Activated CD4-positive, alpha-beta T cell treated with anti-CD3 and anti-CD28 coated beads for 36 hours (primary cell): ENCODE measurements at regions not wholly inside any gene's neighbourhood (a gene's known extent, or its start where the extent isn't known, plus 50 kb on each side); places are given as distances from the start of the nearest gene placed in this dataset.

ENCODE experiments used
- ATAC-seq: fragments of 200-7000 bp; cut with Tn5 transposase; one replicate; pipeline ENCODE4 v1.10.0; 2021; ENCODE audit warnings: mild to moderate bottlenecking, moderate library complexity
- CTCF ChIA-PET: fragments of 350-600 bp; sonication (Branson Sonifier 250); formaldehyde crosslinking; loops from one replicate; lab custom pipeline; 2021; ENCODE audit warnings: antibody characterized with exemption; lab: Charles Lee
- POLR2A ChIA-PET: fragments of 350-600 bp; sonication (Branson Sonifier 250); formaldehyde crosslinking; loops from one replicate; lab custom pipeline; 2021; ENCODE audit warnings: antibody characterized with exemption, inconsistent platforms; lab: Charles Lee
- DNase-seq: peaks from one replicate; pipeline ENCODE4 v3.0.0-alpha.2; 2020
- H3K27ac Mint-ChIP-seq: one replicate; pipeline ENCODE4 v1.8.0; 2021; ENCODE audit warnings: mixed read lengths
- H3K27me3 Mint-ChIP-seq: one replicate; pipeline ENCODE4 v1.8.0; 2021; ENCODE audit warnings: mixed read lengths
- H3K36me3 Mint-ChIP-seq: one replicate; pipeline ENCODE4 v1.8.0; 2021; ENCODE audit warnings: low read depth, mixed read lengths
- H3K4me1 Mint-ChIP-seq: one replicate; pipeline ENCODE4 v1.8.0; 2021; ENCODE audit warnings: mixed read lengths
- H3K4me3 Mint-ChIP-seq: one replicate; pipeline ENCODE4 v1.8.0; 2021; ENCODE audit warnings: mild to moderate bottlenecking, moderate library complexity, mixed read lengths
- H3K9me3 Mint-ChIP-seq: one replicate; pipeline ENCODE4 v1.8.0; 2021; ENCODE audit warnings: low read depth, mixed read lengths
- intact Hi-C, 2 experiments: fragments of 100-400 bp; cut with DNase I in 1 of 2; cut with micrococcal nuclease in 1 of 2; formaldehyde crosslinking; loops; one replicate each; pipeline versions ENCODE4 v1.14.2 to v1.15.1; 2022 to 2024; cut with DNase I, micrococcal nuclease

GRCh38 chr3:124269619-124270018 is 277.7 kb upstream of the ROPN1 start:
- Mint-ChIP-seq H3K36me3 (no peaks in the 10 kb centered on the region), H3K4me3 (no peak overlapping the region), H3K9me3 (no peaks in the 10 kb centered on the region), H3K27me3 (peaks cover 8% of the 10 kb centered on the region), H3K27ac (no peak overlapping the region), H3K4me1 (no peaks in the 10 kb centered on the region)
- intact Hi-C loops, result no loop called here
- DNase-seq, result no peak
- ATAC-seq, result no peak
- ChIA-PET POLR2A (no interaction called here), CTCF (no interaction called here)

- Mint-ChIP-seq H3K27ac (no peak overlapping the region), H3K36me3 (no peaks in the 10 kb centered on the region), H3K27me3 (peaks cover 9% of the 10 kb centered on the region), H3K4me3 (no peak overlapping the region), H3K4me1 (no peaks in the 10 kb centered on the region), H3K9me3 (no peaks in the 10 kb centered on the region)
- CTCF ChIA-PET, result no interaction called here
- intact Hi-C loops, result no loop called here
- ATAC-seq, result no peak
- no peak for DNase-seq
- POLR2A ChIA-PET, result no interaction called here
Observed at GRCh38 chr3:124272605-124273151, 280.8 kb upstream of the ROPN1 start.

GRCh38 chr3:124273651-124274050 is 281.7 kb upstream of the ROPN1 start:
- no peak overlapping the region for H3K27ac Mint-ChIP-seq
- DNase-seq (no peak), ATAC-seq (no peak)
- ChIA-PET POLR2A (no interaction called here), CTCF (no interaction called here)
- H3K27me3 Mint-ChIP-seq, result peaks cover 12% of the 10 kb centered on the region
- no peak overlapping the region for H3K4me3 Mint-ChIP-seq
- intact Hi-C loops, result no loop called here
- H3K36me3 Mint-ChIP-seq, result no peaks in the 10 kb centered on the region
- no peaks in the 10 kb centered on the region for H3K9me3 Mint-ChIP-seq
- no peaks in the 10 kb centered on the region for H3K4me1 Mint-ChIP-seq

- H3K4me3 Mint-ChIP-seq, result no peak overlapping the region
- H3K27me3 Mint-ChIP-seq, result peaks cover 12% of the 10 kb centered on the region
Observed at GRCh38 chr3:124274051-124274450, 282.1 kb upstream of the ROPN1 start.

GRCh38 chr3:124275412-124275811 is 283.5 kb upstream of the ROPN1 start:
- H3K4me1 Mint-ChIP-seq, result no peaks in the 10 kb centered on the region
- no peak for DNase-seq
- ChIA-PET POLR2A (no interaction called here), CTCF (interaction anchor here (0.5 kb wide), 1 partner anchor 12 kb away, joined by 3 read pairs; no protein-coding TSS in a partner anchor)
- no peak overlapping the region for H3K4me3 Mint-ChIP-seq
- H3K27me3 Mint-ChIP-seq, result peaks cover 15% of the 10 kb centered on the region
- intact Hi-C loops, result no loop called here
- no peak overlapping the region for H3K27ac Mint-ChIP-seq
- no peaks in the 10 kb centered on the region for H3K9me3 Mint-ChIP-seq
- ATAC-seq, result no peak
- no peaks in the 10 kb centered on the region for H3K36me3 Mint-ChIP-seq

More at GRCh38 chr3:124274051-124274450, 282.1 kb upstream of the ROPN1 start:
- intact Hi-C loops, result no loop called here
- Mint-ChIP-seq H3K36me3 (no peaks in the 10 kb centered on the region), H3K9me3 (no peaks in the 10 kb centered on the region), H3K27ac (no peak overlapping the region), H3K4me1 (no peaks in the 10 kb centered on the region)
- DNase-seq, result no peak
- ChIA-PET POLR2A (no interaction called here), CTCF (no interaction called here)
- no peak for ATAC-seq

GRCh38 chr3:124276133-124276532 is 284.2 kb upstream of the ROPN1 start:
- POLR2A ChIA-PET, result no interaction called here
- Mint-ChIP-seq H3K4me1 (no peaks in the 10 kb centered on the region), H3K27me3 (peaks cover 15% of the 10 kb centered on the region), H3K36me3 (no peaks in the 10 kb centered on the region), H3K9me3 (no peaks in the 10 kb centered on the region), H3K4me3 (no peak overlapping the region), H3K27ac (no peak overlapping the region)
- intact Hi-C loops, result no loop called here
- no peak for DNase-seq
- ATAC-seq, result no peak
- CTCF ChIA-PET, result no interaction called here

- Mint-ChIP-seq H3K9me3 (no peaks in the 10 kb centered on the region), H3K27ac (no peak overlapping the region), H3K4me3 (no peak overlapping the region), H3K36me3 (no peaks in the 10 kb centered on the region), H3K4me1 (no peaks in the 10 kb centered on the region), H3K27me3 (peaks cover 13% of the 10 kb centered on the region)
- ATAC-seq, result no peak
- ChIA-PET CTCF (interaction anchor here (0.6 kb wide), 1 partner anchor 115 kb away, joined by 3 read pairs; no protein-coding TSS in a partner anchor), POLR2A (no interaction called here)
- no peak for DNase-seq
- intact Hi-C loops, result no loop called here
Observed at GRCh38 chr3:124276539-124277143, 284.7 kb upstream of the ROPN1 start.

GRCh38 chr3:124277144-124277890 is 285.4 kb upstream of the ROPN1 start:
- Mint-ChIP-seq H3K36me3 (no peaks in the 10 kb centered on the region), H3K4me1 (no peaks in the 10 kb centered on the region), H3K9me3 (no peaks in the 10 kb centered on the region), H3K27me3 (peaks cover 9% of the 10 kb centered on the region), H3K4me3 (no peak overlapping the region), H3K27ac (no peak overlapping the region)
- no peak for DNase-seq
- intact Hi-C loops, result no loop called here
- CTCF ChIA-PET, result interaction anchor here (0.6 kb wide), 1 partner anchor 116 kb away, joined by 3 read pairs; no protein-coding TSS in a partner anchor
- POLR2A ChIA-PET, result interaction anchor here (0.5 kb wide), 1 partner anchor 705 kb away, joined by 3 read pairs; no protein-coding TSS in a partner anchor
- no peak for ATAC-seq

- ATAC-seq, result no peak
- H3K9me3 Mint-ChIP-seq, result no peaks in the 10 kb centered on the region
- ChIA-PET CTCF (no interaction called here), POLR2A (no interaction called here)
- no peak overlapping the region for H3K4me3 Mint-ChIP-seq
- no peaks in the 10 kb centered on the region for H3K36me3 Mint-ChIP-seq
- peaks cover 6% of the 10 kb centered on the region for H3K27me3 Mint-ChIP-seq
- intact Hi-C loops, result no loop called here
- no peaks in the 10 kb centered on the region for H3K4me1 Mint-ChIP-seq
- DNase-seq, result no peak
- H3K27ac Mint-ChIP-seq, result no peak overlapping the region
Observed at GRCh38 chr3:124281453-124282316, 289.8 kb upstream of the ROPN1 start.

- H3K9me3 Mint-ChIP-seq, result no peaks in the 10 kb centered on the region
- peaks cover 3% of the 10 kb centered on the region for H3K27me3 Mint-ChIP-seq
- DNase-seq (no peak), ATAC-seq (no peak)
- H3K36me3 Mint-ChIP-seq, result no peaks in the 10 kb centered on the region
- ChIA-PET CTCF (no interaction called here), POLR2A (no interaction called here)
- H3K4me1 Mint-ChIP-seq, result no peaks in the 10 kb centered on the region
- intact Hi-C loops, result no loop called here
- H3K4me3 Mint-ChIP-seq, result no peak overlapping the region
- no peak overlapping the region for H3K27ac Mint-ChIP-seq
Observed at GRCh38 chr3:124282751-124283651, 291.1 kb upstream of the ROPN1 start.

GRCh38 chr3:124283652-124284023 is 291.7 kb upstream of the ROPN1 start:
- POLR2A ChIA-PET, result no interaction called here

More at GRCh38 chr3:124283652-124284023, 291.7 kb upstream of the ROPN1 start:
- H3K4me1 Mint-ChIP-seq, result no peaks in the 10 kb centered on the region
- DNase-seq (no peak), ATAC-seq (no peak)
- intact Hi-C loops, result no loop called here
- H3K9me3 Mint-ChIP-seq, result no peaks in the 10 kb centered on the region
- no peaks in the 10 kb centered on the region for H3K36me3 Mint-ChIP-seq
- H3K27me3 Mint-ChIP-seq, result peaks cover 8% of the 10 kb centered on the region
- CTCF ChIA-PET, result no interaction called here
- H3K27ac Mint-ChIP-seq, result no peak overlapping the region
- no peak overlapping the region for H3K4me3 Mint-ChIP-seq
